ENCODE measurements at regions not wholly inside any gene's neighbourhood (a gene's known extent, or its start where the extent isn't known, plus 50 kb on each side); places are given as distances from the start of the nearest gene placed in this dataset.

DNA sequence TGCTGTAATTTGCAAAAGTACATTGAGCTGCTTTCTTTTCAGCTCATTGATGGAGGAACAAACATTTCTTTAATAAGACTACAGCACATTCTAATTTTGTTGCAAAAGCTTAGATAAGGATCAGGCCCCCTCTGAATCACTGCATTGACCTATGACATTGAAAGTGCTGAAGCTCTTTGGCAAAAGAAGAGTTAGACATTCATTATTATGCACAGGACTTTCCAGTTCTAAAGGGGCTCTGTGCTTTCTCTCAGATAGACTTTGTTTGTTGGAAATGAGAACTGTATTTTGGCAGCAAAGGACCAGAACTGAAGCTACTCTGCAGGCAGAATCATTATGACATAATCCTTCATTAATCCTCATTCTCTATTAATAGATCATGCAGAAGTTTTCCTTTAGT is 252.9 kb upstream of the SOX2 start:
- no peak overlapping the region for H3K4me3 ChIP-seq (ENCODE audit: low read depth, low read length)
- no peak for DNase-seq (ENCODE audit: low read depth)
- TF ChIP-seq, protein P1, sequence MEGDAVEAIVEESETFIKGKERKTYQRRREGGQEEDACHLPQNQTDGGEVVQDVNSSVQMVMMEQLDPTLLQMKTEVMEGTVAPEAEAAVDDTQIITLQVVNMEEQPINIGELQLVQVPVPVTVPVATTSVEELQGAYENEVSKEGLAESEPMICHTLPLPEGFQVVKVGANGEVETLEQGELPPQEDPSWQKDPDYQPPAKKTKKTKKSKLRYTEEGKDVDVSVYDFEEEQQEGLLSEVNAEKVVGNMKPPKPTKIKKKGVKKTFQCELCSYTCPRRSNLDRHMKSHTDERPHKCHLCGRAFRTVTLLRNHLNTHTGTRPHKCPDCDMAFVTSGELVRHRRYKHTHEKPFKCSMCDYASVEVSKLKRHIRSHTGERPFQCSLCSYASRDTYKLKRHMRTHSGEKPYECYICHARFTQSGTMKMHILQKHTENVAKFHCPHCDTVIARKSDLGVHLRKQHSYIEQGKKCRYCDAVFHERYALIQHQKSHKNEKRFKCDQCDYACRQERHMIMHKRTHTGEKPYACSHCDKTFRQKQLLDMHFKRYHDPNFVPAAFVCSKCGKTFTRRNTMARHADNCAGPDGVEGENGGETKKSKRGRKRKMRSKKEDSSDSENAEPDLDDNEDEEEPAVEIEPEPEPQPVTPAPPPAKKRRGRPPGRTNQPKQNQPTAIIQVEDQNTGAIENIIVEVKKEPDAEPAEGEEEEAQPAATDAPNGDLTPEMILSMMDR (IDR thresholded peaks at IDR 0.05; ENCODE audit: insufficient read depth, low read depth, low read length) = no peak

DNA sequence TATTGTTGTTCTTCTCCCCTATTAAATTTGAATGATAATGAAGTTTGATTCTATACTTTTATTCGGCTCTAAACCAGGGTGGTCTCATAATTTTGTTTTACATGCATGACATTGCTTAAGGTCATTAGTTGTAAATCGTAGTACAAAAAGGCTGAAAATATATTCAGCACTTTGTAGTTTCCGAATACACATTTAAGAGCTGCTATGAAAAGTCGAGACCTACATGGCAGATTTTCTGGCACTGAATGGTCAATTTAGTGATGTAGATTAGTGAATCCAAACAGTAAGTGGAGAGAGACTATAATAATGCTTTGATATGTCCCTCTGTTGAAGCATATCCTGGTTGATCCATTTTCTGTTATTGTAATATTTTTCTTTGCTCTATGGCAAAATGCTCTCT is 254.0 kb upstream of the SOX2 start:
- no peak for DNase-seq (ENCODE audit: low read depth)
- TF ChIP-seq, protein P1 (IDR thresholded peaks at IDR 0.05; ENCODE audit: insufficient read depth, low read depth, low read length) = no peak
- H3K4me3 ChIP-seq (ENCODE audit: low read depth, low read length) = no peak overlapping the region

DNA sequence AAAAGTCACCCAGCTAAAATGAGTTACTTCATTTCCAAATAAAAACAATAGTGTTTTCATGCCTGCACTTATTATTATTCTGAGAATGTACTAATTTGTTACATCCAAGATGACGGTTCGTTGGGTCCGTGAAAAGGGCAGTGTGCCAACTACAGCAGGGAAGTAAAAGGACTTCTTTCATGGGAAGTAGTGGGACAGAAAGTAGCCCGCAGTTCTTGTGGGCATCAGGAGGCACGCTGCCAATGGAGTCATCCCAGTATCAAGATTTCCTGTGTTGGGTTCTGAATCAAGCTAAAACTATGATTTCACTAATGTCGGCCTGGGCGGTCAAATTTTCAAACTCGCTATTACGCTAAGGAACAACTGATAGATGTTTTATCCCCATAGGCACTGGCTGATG is 254.5 kb upstream of the SOX2 start:
- H3K4me3 ChIP-seq (ENCODE audit: low read depth, low read length) = no peak overlapping the region
- DNase-seq (ENCODE audit: low read depth) = no peak
- TF ChIP-seq, protein P1 (IDR thresholded peaks at IDR 0.05; ENCODE audit: insufficient read depth, low read depth, low read length) = no peak

DNA sequence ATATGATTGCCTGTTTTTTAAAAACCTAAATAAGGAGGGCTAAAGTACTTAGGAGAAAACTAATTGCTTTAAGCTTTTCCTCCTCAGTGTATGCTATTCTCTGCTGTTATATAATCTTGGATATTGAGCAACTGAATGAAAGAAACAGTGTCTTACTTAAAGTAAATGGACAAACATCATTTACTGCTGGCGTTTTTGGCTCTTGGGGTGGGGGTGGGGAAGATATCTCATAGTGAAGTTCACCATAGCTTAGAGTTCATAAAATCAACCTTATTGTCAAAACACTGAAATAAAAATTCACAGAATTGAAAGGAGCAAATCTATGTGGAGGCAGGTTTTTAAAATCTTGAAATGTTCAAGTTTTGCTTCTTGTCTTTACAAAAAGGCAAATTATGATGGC is 256.4 kb upstream of the SOX2 start:
- TF ChIP-seq, protein P1 (IDR thresholded peaks at IDR 0.05; ENCODE audit: insufficient read depth, low read depth, low read length) = no peak
- DNase-seq (ENCODE audit: low read depth) = no peak
- H3K4me3 ChIP-seq (ENCODE audit: low read depth, low read length) = no peak overlapping the region

DNA sequence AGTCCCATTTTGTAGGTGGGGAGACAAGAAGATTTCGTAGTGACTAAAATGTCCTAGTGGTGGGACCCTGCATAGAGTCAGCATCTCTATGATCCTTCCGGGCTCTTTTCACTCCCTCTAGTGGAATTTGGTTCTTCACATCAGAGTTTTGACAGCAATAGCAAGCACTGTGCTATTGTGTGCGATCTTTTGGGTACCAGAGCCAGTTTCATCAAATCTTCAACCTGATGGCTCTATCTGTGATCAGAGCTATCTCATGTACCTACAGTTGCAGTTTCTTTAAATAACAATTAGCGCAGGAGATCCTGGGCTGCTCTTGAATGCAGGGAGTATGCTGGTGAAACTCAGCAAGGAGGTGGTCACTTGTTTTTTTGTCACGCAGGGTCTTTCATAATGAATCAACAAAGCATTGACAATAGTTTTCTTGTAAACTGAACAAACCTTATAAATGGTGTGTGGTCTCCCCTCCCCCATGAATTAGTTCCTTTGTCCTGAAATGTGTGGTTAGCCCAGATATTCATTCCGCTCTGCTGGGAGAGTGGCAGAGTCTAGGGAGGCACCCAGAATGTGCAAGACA is 257.2 kb upstream of the SOX2 start:
- no peak for DNase-seq (ENCODE audit: low read depth)
- TF ChIP-seq, protein P1 (IDR thresholded peaks at IDR 0.05; ENCODE audit: insufficient read depth, low read depth, low read length) = no peak
- H3K4me3 ChIP-seq (ENCODE audit: low read depth, low read length) = no peak overlapping the region

DNA sequence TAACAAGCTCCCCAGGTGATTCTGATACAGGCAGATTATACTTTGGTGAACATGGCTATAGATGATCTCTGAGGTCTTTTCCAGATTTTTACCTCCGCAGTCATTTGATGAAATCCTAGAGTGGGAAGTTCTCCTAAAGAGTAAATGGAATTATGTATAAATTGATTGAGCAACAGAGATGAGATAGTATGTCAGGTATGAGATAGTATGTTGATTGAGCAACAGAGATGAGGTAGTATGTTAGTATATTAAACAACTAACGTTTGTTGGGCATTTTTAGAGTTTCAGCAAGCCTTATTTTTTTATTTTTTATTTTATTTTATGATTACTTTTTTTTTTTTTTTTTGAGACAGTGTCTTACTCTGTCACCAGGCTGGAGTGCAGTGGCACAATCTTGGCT is 265.0 kb upstream of the SOX2 start:
- TF ChIP-seq, protein P1 (IDR thresholded peaks at IDR 0.05; ENCODE audit: insufficient read depth, low read depth, low read length) = no peak
- H3K4me3 ChIP-seq (ENCODE audit: low read depth, low read length) = no peak overlapping the region
- no peak for DNase-seq (ENCODE audit: low read depth)

DNA sequence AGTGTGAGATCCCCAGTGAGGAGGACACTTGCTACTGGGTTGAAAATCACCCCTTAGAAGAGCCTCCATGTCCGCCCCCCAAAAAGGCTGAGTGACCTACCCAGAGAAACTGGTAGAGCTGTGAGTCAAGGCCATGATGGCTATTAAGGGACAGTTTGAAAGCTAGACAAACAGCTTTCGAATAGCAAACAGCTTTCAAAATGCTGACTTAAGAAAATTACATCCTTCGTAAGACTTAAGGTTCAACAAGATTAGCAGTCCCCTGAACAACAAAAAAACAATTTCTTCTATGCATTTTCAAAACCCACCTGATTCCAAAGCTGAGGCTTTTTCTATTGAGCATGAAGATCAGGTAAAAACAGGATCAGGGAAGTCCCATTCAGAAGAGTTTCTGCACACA is 269.7 kb upstream of the SOX2 start:
- TF ChIP-seq, protein P1 (IDR thresholded peaks at IDR 0.05; ENCODE audit: insufficient read depth, low read depth, low read length) = no peak
- no peak overlapping the region for H3K4me3 ChIP-seq (ENCODE audit: low read depth, low read length)

More for the DNA sequence above, 269.7 kb upstream of the SOX2 start:
- DNase-seq (ENCODE audit: low read depth) = no peak
